Skeletal muscle satellite cell (primary cell): ENCODE measurements at regions not wholly inside any gene's neighbourhood (a gene's known extent, or its start where the extent isn't known, plus 50 kb on each side); places are given as distances from the start of the nearest gene placed in this dataset.
A peak's percentile ranks its signal among the peaks of the same experiment; 100 is the strongest.

Source experiments
- H3K27me3 ChIP-seq: 2 replicates; pipeline ENCODE4 v1.7.0; 2013; ENCODE audit warnings: low read length; ENCODE audit not compliant: control insufficient read depth, insufficient read depth
- H3K36me3 ChIP-seq: 2 replicates; pipeline ENCODE4 v1.7.0; 2013; ENCODE audit warnings: mild to moderate bottlenecking, control low read depth, low read length; ENCODE audit not compliant: insufficient read depth
- H3K4me1 ChIP-seq: 2 replicates; pipeline ENCODE4 v1.7.0; 2013; ENCODE audit warnings: low read length; ENCODE audit not compliant: control insufficient read depth, insufficient read depth
- H3K4me2 ChIP-seq: 2 replicates; pipeline ENCODE4 v1.7.0; 2013; ENCODE audit warnings: mild to moderate bottlenecking, low read length
- H3K4me3 ChIP-seq: 2 replicates; pipeline ENCODE4 v1.7.0; 2013; ENCODE audit warnings: low read length
- H3K9ac ChIP-seq: 2 replicates; pipeline ENCODE4 v1.7.0; 2013; ENCODE audit warnings: mild to moderate bottlenecking, low read depth, low read length, moderate library complexity
- H3K9me3 ChIP-seq: replicated peaks from 2 replicates; pipeline ENCODE4 v1.7.0; 2013; ENCODE audit warnings: mild to moderate bottlenecking, control low read depth, low read length

DNA sequence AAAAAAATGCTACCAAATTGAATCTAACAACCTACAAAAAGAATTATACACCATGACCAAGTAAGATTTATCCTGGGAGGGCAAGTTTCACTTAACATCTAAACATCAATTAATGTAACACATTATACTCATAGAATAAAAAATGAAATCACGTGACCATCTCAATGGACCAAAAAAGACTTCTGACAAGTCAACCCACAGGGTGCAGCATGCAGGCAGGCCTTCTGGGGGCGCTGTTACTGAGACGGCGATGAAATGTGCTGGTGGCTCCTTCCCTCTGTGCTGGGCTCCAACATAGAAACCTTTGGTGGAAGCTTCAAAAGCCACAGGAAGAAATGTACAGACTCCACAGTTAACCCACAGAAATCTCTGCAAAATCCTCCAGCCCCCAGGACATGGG is 103.1 kb downstream of the INHBA start:
- Histone ChIP-seq H3K4me2 (no peak overlapping the region), H3K4me1 (no peaks in the 10 kb centered on the region), H3K9ac (no peak overlapping the region), H3K4me3 (no peak overlapping the region), H3K36me3 (no peaks in the 10 kb centered on the region), H3K27me3 (no peaks in the 10 kb centered on the region), H3K9me3 (no peaks in the 10 kb centered on the region)

DNA sequence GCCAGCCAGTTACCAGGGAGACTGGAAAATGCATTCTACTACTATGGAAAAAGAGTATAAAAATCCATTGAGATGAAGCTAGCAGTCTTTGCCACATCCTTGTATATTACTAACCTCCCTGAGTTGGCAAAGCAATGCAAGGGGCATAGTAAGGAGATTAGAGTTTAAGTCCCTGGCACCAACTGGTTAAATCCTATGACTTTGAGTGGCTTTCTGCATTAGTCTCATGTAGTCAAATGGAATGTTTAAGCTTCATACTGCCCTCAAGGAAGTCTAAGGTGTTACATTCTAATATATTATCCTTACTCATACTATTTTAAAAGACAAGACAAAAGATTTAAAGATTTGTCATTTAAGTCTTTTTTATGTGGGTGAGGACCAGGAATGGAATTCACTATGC is 110.1 kb downstream of the INHBA start:
- no peaks in the 10 kb centered on the region for H3K9me3 ChIP-seq
- H3K36me3 ChIP-seq: no peaks in the 10 kb centered on the region
- no peak overlapping the region for H3K9ac ChIP-seq
- H3K4me2 ChIP-seq: no peak overlapping the region
- no peaks in the 10 kb centered on the region for H3K4me1 ChIP-seq
- H3K27me3 ChIP-seq: no peaks in the 10 kb centered on the region
- no peak overlapping the region for H3K4me3 ChIP-seq

DNA sequence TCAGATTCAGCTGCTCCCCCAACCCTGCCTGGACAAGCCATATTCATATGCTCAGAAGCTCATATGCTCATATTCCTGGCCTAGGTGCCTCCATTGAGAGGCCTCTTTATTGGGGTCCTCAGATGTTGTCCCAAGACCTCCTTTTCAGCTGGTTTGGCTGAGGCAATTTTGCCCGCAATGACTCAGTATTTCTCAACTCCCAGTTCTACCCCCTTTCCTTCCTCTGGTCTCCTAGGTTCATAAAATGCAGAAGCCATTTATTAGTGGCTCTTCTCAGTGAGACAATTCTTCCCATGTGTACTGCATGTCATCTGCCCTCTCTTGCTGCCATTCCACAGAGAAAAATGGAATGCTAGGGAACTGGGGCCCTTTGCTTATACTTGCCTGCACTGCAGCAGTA is 110.7 kb downstream of the INHBA start:
- H3K4me3 ChIP-seq: no peak overlapping the region
- no peak overlapping the region for H3K4me2 ChIP-seq
- no peaks in the 10 kb centered on the region for H3K27me3 ChIP-seq
- H3K36me3 ChIP-seq: no peaks in the 10 kb centered on the region
- no peaks in the 10 kb centered on the region for H3K9me3 ChIP-seq
- no peaks in the 10 kb centered on the region for H3K4me1 ChIP-seq
- no peak overlapping the region for H3K9ac ChIP-seq

GRCh38 chr7:41590986-41591385 is 111.9 kb downstream of the INHBA start:
- Histone ChIP-seq H3K9ac (no peak overlapping the region), H3K4me3 (no peak overlapping the region), H3K4me2 (no peak overlapping the region), H3K4me1 (no peaks in the 10 kb centered on the region), H3K9me3 (no peaks in the 10 kb centered on the region), H3K27me3 (no peaks in the 10 kb centered on the region), H3K36me3 (no peaks in the 10 kb centered on the region)

GRCh38 chr7:41588341-41588740 is 114.5 kb downstream of the INHBA start:
- Histone ChIP-seq H3K9ac (no peak overlapping the region), H3K4me3 (no peak overlapping the region), H3K4me2 (no peak overlapping the region), H3K4me1 (no peaks in the 10 kb centered on the region), H3K36me3 (no peaks in the 10 kb centered on the region), H3K27me3 (no peaks in the 10 kb centered on the region), H3K9me3 (no peaks in the 10 kb centered on the region)

GRCh38 chr7:41586931-41587640 is 115.8 kb downstream of the INHBA start:
- Histone ChIP-seq H3K4me1 (no peaks in the 10 kb centered on the region), H3K27me3 (no peaks in the 10 kb centered on the region), H3K9ac (no peak overlapping the region), H3K36me3 (no peaks in the 10 kb centered on the region), H3K9me3 (no peaks in the 10 kb centered on the region), H3K4me2 (no peak overlapping the region), H3K4me3 (no peak overlapping the region)

GRCh38 chr7:41584746-41585145 is 118.1 kb downstream of the INHBA start:
- no peaks in the 10 kb centered on the region for H3K36me3 ChIP-seq
- H3K9ac ChIP-seq: no peak overlapping the region
- H3K4me1 ChIP-seq: peaks cover 13% of the 10 kb centered on the region
- H3K4me3 ChIP-seq: no peak overlapping the region
- no peaks in the 10 kb centered on the region for H3K9me3 ChIP-seq
- H3K27me3 ChIP-seq: no peaks in the 10 kb centered on the region
- H3K4me2 ChIP-seq: no peak overlapping the region

DNA sequence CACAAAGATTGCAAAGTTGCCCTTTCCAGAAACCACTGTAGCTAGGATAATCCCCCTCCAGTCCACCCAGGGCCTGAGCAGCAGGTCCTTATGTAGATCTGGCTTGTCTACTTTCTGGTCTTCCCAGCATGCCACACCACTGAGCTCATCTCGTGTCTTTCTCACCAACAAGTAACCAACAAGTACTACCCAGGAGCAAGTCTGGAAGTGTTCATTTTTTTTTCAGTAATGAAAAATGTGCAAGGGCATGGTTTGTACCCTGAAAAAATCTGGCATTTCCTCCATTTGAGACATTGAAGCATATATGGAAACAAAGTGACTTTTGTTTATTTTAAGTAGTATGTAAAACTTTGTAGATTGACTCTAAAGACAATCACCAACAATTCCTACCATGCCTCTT is 120.8 kb downstream of the INHBA start:
- Histone ChIP-seq H3K4me1 (peaks cover 17% of the 10 kb centered on the region), H3K4me2 (no peak overlapping the region), H3K9ac (no peak overlapping the region), H3K9me3 (no peaks in the 10 kb centered on the region), H3K36me3 (no peaks in the 10 kb centered on the region), H3K27me3 (no peaks in the 10 kb centered on the region), H3K4me3 (no peak overlapping the region)

DNA sequence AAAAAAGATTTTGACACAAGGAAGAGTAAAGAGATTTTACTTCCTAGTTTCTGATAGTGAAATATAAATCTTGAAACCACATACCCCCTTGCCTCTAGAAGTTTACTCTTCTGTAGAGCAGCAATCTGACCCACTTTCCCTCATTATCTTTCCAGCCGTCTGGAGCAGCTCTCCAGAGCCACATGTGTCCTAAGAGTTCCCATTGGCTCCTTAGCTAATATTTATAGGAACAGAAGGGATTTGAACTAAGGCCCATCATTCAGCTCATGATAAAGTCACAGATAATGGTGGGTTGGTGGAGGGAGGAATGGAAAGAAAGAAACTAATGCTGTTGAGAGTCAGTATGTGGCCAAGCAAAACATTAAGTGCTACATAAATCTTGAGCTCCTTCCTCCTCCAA is 121.8 kb downstream of the INHBA start:
- H3K4me2 ChIP-seq: no peak overlapping the region

GRCh38 chr7:41579961-41580935 is 122.6 kb downstream of the INHBA start:
- Histone ChIP-seq H3K9me3 (no peaks in the 10 kb centered on the region), H3K4me3 (no peak overlapping the region), H3K36me3 (no peaks in the 10 kb centered on the region), H3K4me1 (peaks cover 17% of the 10 kb centered on the region), H3K4me2 (peak overlapping the region; percentile 26), H3K27me3 (no peaks in the 10 kb centered on the region), H3K9ac (peak overlapping the region; percentile 71)

More for the DNA sequence above, 121.8 kb downstream of the INHBA start:
- Histone ChIP-seq H3K9me3 (no peaks in the 10 kb centered on the region), H3K27me3 (no peaks in the 10 kb centered on the region), H3K9ac (peak overlapping the region; percentile 71), H3K36me3 (no peaks in the 10 kb centered on the region), H3K4me1 (peaks cover 17% of the 10 kb centered on the region), H3K4me3 (no peak overlapping the region)

- Histone ChIP-seq H3K4me3 (no peak overlapping the region), H3K36me3 (no peaks in the 10 kb centered on the region), H3K27me3 (no peaks in the 10 kb centered on the region), H3K9ac (no peak overlapping the region), H3K4me2 (no peak overlapping the region), H3K4me1 (peaks cover 17% of the 10 kb centered on the region), H3K9me3 (no peaks in the 10 kb centered on the region)
Observed at GRCh38 chr7:41578700-41579099, 124.2 kb downstream of the INHBA start.
